Activated CD4-positive, alpha-beta T cell treated with anti-CD3 and anti-CD28 coated beads for 36 hours (primary cell): ENCODE measurements at regions not wholly inside any gene's neighbourhood (a gene's known extent, or its start where the extent isn't known, plus 50 kb on each side); places are given as distances from the start of the nearest gene placed in this dataset.

ENCODE experiments used
- ATAC-seq: fragments of 200-7000 bp; cut with Tn5 transposase; one replicate; pipeline ENCODE4 v1.10.0; 2021; ENCODE audit warnings: mild to moderate bottlenecking, moderate library complexity
- CTCF ChIA-PET: fragments of 350-600 bp; sonication (Branson Sonifier 250); formaldehyde crosslinking; loops from one replicate; lab custom pipeline; 2021; ENCODE audit warnings: antibody characterized with exemption; lab: Charles Lee
- POLR2A ChIA-PET: fragments of 350-600 bp; sonication (Branson Sonifier 250); formaldehyde crosslinking; loops from one replicate; lab custom pipeline; 2021; ENCODE audit warnings: antibody characterized with exemption, inconsistent platforms; lab: Charles Lee
- DNase-seq: peaks from one replicate; pipeline ENCODE4 v3.0.0-alpha.2; 2020
- H3K27ac Mint-ChIP-seq: one replicate; pipeline ENCODE4 v1.8.0; 2021; ENCODE audit warnings: mixed read lengths
- H3K27me3 Mint-ChIP-seq: one replicate; pipeline ENCODE4 v1.8.0; 2021; ENCODE audit warnings: mixed read lengths
- H3K36me3 Mint-ChIP-seq: one replicate; pipeline ENCODE4 v1.8.0; 2021; ENCODE audit warnings: low read depth, mixed read lengths
- H3K4me1 Mint-ChIP-seq: one replicate; pipeline ENCODE4 v1.8.0; 2021; ENCODE audit warnings: mixed read lengths
- H3K4me3 Mint-ChIP-seq: one replicate; pipeline ENCODE4 v1.8.0; 2021; ENCODE audit warnings: mild to moderate bottlenecking, moderate library complexity, mixed read lengths
- H3K9me3 Mint-ChIP-seq: one replicate; pipeline ENCODE4 v1.8.0; 2021; ENCODE audit warnings: low read depth, mixed read lengths
- intact Hi-C, 2 experiments: fragments of 100-400 bp; cut with DNase I in 1 of 2; cut with micrococcal nuclease in 1 of 2; formaldehyde crosslinking; loops; one replicate each; pipeline versions ENCODE4 v1.14.2 to v1.15.1; 2022 to 2024; cut with DNase I, micrococcal nuclease

- no peak for ATAC-seq
- H3K9me3 Mint-ChIP-seq: no peaks in the 10 kb centered on the region
- H3K4me3 Mint-ChIP-seq: no peak overlapping the region
Observed at GRCh38 chr20:12763406-12763805, 245.4 kb upstream of the SPTLC3 start.

DNA sequence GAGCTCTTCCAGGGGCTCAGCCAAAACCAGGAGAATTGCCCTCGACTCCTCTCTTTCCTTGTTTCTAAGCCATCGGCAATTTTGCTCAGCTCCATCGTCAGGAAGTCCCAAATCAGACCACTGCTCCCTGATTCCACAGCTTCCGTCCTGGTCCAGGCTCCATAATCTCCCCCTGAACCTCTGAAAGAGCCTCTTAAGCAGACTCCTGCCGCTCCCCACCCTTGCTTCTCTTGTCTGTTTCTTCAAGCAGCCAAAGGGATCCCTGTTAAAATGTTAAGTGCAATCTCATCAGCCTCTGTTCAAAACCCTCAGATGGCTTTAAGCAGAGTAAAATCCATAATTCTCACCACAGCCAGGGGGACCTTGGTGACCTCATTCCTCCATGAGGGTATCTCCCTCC lies 244.7 kb upstream of the SPTLC3 start:
- intact Hi-C loops: no loop called here
- Mint-ChIP-seq H3K27ac (no peak overlapping the region), H3K36me3 (no peaks in the 10 kb centered on the region), H3K9me3 (no peaks in the 10 kb centered on the region), H3K27me3 (no peaks in the 10 kb centered on the region), H3K4me3 (no peak overlapping the region), H3K4me1 (no peaks in the 10 kb centered on the region)
- ATAC-seq (no peak), DNase-seq (no peak)
- CTCF ChIA-PET: interaction anchor here (0.6 kb wide), 1 partner anchor 197 kb away, joined by 3 read pairs; no protein-coding TSS in a partner anchor
- POLR2A ChIA-PET: no interaction called here

More at GRCh38 chr20:12763406-12763805, 245.4 kb upstream of the SPTLC3 start:
- H3K4me1 Mint-ChIP-seq: no peaks in the 10 kb centered on the region
- ChIA-PET CTCF (interaction anchor here (0.6 kb wide), 1 partner anchor 197 kb away, joined by 3 read pairs; no protein-coding TSS in a partner anchor), POLR2A (no interaction called here)
- H3K27ac Mint-ChIP-seq: no peak overlapping the region
- no peak for DNase-seq
- no peaks in the 10 kb centered on the region for H3K27me3 Mint-ChIP-seq
- no peaks in the 10 kb centered on the region for H3K36me3 Mint-ChIP-seq
- intact Hi-C loops: no loop called here

DNA sequence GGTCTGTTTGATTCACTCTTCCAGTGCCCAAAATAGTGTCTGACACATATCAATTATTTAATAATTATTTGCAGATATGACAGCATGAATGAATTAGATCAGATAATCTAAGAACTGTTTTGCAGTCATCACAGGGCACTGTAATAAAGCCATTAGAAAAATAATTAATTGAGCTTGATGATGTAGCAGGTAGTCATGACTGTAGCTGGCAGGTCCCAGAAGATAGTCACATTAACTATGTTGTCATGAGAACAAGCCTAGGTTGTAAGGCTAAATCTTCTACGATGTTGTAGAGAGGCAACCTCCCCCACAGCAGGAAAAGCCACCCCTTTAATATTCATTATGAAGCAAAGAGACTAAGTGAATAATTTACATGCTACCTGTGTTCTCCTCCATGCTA lies 243.9 kb upstream of the SPTLC3 start:
- ChIA-PET CTCF (no interaction called here), POLR2A (no interaction called here)
- no peaks in the 10 kb centered on the region for H3K36me3 Mint-ChIP-seq
- intact Hi-C loops: no loop called here
- DNase-seq: no peak
- no peaks in the 10 kb centered on the region for H3K4me1 Mint-ChIP-seq
- no peak overlapping the region for H3K27ac Mint-ChIP-seq
- no peak overlapping the region for H3K4me3 Mint-ChIP-seq
- H3K9me3 Mint-ChIP-seq: no peaks in the 10 kb centered on the region
- no peak for ATAC-seq
- no peaks in the 10 kb centered on the region for H3K27me3 Mint-ChIP-seq

DNA sequence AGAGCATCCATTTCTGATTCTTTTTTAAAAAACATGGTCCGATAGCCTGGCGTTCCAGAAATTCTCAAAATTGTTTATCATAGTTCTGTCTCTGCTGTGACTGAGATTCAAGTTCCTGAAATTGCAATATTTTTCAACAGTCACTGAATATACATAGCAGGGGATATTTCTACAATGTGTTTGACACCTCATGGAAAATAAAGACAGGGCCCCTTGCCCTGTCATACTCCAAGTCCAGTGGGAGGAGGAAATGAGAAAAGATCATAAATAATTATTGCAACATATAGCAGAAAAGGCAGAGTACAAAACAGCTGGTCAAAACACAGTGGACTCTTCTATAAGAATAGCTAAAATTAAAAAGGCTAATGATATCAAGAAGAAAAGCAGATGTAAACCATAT lies 234.8 kb upstream of the SPTLC3 start:
- H3K4me1 Mint-ChIP-seq: no peaks in the 10 kb centered on the region
- no peaks in the 10 kb centered on the region for H3K27me3 Mint-ChIP-seq
- no peaks in the 10 kb centered on the region for H3K9me3 Mint-ChIP-seq
- ATAC-seq (no peak), DNase-seq (no peak)
- intact Hi-C loops: no loop called here
- POLR2A ChIA-PET: no interaction called here
- no peak overlapping the region for H3K4me3 Mint-ChIP-seq
- no peaks in the 10 kb centered on the region for H3K36me3 Mint-ChIP-seq
- CTCF ChIA-PET: no interaction called here
- H3K27ac Mint-ChIP-seq: no peak overlapping the region

DNA sequence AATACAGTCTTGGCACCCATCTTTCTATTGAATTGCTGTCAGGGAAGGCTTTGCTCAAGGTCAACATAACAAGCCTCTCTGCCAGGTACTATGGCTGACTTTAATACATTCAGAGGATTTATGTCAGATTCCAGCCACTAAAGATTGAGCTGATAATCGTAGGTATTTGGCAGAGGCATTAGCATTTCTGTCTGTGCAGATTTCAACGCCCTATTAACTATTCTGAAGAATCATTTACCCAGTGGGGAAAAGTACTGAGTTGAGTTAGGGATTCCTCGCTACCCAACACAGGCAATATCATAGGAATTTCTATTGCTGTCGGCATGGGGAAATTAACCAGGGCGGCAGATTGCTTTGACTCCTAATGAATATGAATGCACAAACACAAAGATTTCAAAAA lies 233.7 kb upstream of the SPTLC3 start:
- H3K27me3 Mint-ChIP-seq: no peaks in the 10 kb centered on the region

GRCh38 chr20:12777016-12777415 lies 231.8 kb upstream of the SPTLC3 start:
- H3K36me3 Mint-ChIP-seq: no peaks in the 10 kb centered on the region
- ATAC-seq (no peak), DNase-seq (no peak)
- POLR2A ChIA-PET: no interaction called here
- peaks cover 2% of the 10 kb centered on the region for H3K9me3 Mint-ChIP-seq
- H3K4me3 Mint-ChIP-seq: no peak overlapping the region
- no peak overlapping the region for H3K27ac Mint-ChIP-seq
- no peaks in the 10 kb centered on the region for H3K27me3 Mint-ChIP-seq
- H3K4me1 Mint-ChIP-seq: no peaks in the 10 kb centered on the region
- CTCF ChIA-PET: no interaction called here
- intact Hi-C loops: no loop called here

More for the DNA sequence above, 233.7 kb upstream of the SPTLC3 start:
- H3K4me1 Mint-ChIP-seq: no peaks in the 10 kb centered on the region
- no peak overlapping the region for H3K27ac Mint-ChIP-seq
- intact Hi-C loops: no loop called here
- no peaks in the 10 kb centered on the region for H3K9me3 Mint-ChIP-seq
- no peak overlapping the region for H3K4me3 Mint-ChIP-seq
- CTCF ChIA-PET: no interaction called here
- POLR2A ChIA-PET: no interaction called here
- DNase-seq (no peak), ATAC-seq (no peak)
- H3K36me3 Mint-ChIP-seq: no peaks in the 10 kb centered on the region

GRCh38 chr20:12786276-12786675 lies 222.5 kb upstream of the SPTLC3 start:
- Mint-ChIP-seq H3K9me3 (peaks cover 2% of the 10 kb centered on the region), H3K4me3 (no peak overlapping the region), H3K36me3 (no peaks in the 10 kb centered on the region), H3K27ac (no peak overlapping the region), H3K4me1 (no peaks in the 10 kb centered on the region), H3K27me3 (no peaks in the 10 kb centered on the region)
- intact Hi-C loops: no loop called here
- ChIA-PET POLR2A (no interaction called here), CTCF (interaction anchor here (0.6 kb wide), 1 partner anchor 144 kb away, joined by 3 read pairs; no protein-coding TSS in a partner anchor)
- ATAC-seq: no peak
- DNase-seq: no peak

- Mint-ChIP-seq H3K9me3 (no peaks in the 10 kb centered on the region), H3K4me1 (no peaks in the 10 kb centered on the region), H3K36me3 (no peaks in the 10 kb centered on the region), H3K27me3 (no peaks in the 10 kb centered on the region), H3K27ac (no peak overlapping the region), H3K4me3 (no peak overlapping the region)
- ChIA-PET POLR2A (no interaction called here), CTCF (no interaction called here)
- intact Hi-C loops: no loop called here
- no peak for DNase-seq
- ATAC-seq: no peak
Observed at GRCh38 chr20:12788632-12789299, 220.0 kb upstream of the SPTLC3 start.

DNA sequence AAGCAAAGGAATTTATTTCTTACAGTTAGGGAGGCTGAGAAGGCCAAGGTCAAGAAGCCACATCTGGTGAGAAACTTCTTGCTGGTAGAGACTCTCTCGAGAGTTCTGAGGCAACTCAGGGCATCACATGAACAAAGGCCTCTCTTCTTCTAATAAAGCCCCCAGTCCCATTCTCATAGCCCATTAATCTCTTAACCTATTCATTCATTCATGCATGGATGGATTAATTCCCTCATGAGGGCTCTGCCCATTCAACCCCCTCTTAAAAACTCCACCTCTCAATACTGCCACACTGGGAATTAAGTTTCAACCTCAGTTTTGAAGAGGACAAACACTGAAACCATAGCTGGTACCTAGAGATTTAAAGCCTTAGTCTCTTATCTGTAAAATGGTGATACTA lies 217.9 kb upstream of the SPTLC3 start:
- Mint-ChIP-seq H3K4me3 (no peak overlapping the region), H3K9me3 (no peaks in the 10 kb centered on the region), H3K36me3 (no peaks in the 10 kb centered on the region), H3K4me1 (no peaks in the 10 kb centered on the region), H3K27me3 (no peaks in the 10 kb centered on the region), H3K27ac (no peak overlapping the region)
- ATAC-seq (no peak), DNase-seq (no peak)
- POLR2A ChIA-PET: no interaction called here
- CTCF ChIA-PET: interaction anchor here (0.6 to 0.7 kb wide), 2 partner anchors 60 to 1573 kb away, joined by 3 to 5 read pairs; no protein-coding TSS in a partner anchor
- intact Hi-C loops: no loop called here

GRCh38 chr20:12798286-12798685 lies 210.5 kb upstream of the SPTLC3 start:
- DNase-seq: no peak
- intact Hi-C loops: no loop called here
- H3K27ac Mint-ChIP-seq: no peak overlapping the region
- ATAC-seq: no peak
- H3K36me3 Mint-ChIP-seq: no peaks in the 10 kb centered on the region
- ChIA-PET POLR2A (no interaction called here), CTCF (no interaction called here)
- H3K9me3 Mint-ChIP-seq: peaks cover 3% of the 10 kb centered on the region
- H3K27me3 Mint-ChIP-seq: no peaks in the 10 kb centered on the region
- H3K4me1 Mint-ChIP-seq: no peaks in the 10 kb centered on the region
- H3K4me3 Mint-ChIP-seq: no peak overlapping the region

DNA sequence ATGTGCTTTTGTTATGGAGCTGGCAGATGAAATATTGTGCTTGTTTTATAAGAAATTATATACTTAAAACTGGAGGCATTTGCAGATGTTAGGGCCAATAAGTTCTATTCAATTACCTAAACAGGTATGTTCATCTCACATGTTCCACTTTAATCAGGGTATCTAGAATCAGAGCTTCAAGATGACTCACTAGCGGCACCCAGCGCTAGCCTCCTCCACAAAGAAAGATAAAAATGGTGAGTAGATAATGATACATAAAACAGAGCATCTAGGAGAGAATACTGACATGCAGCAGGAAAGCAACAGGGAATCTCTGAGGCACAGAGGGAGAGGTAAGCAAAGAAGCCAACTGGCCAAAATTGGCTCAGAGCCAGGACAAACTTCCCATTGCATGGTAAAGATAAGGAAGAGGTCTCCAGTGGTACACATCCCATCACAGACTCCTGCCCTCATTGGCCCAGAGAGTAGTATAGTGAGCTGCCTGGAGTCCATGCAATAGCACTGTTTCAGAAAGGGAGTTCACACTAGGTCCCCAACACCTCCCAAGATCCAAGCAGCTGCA lies 200.7 kb upstream of the SPTLC3 start:
- no peaks in the 10 kb centered on the region for H3K4me1 Mint-ChIP-seq
- H3K9me3 Mint-ChIP-seq: peaks cover 20% of the 10 kb centered on the region
- H3K4me3 Mint-ChIP-seq: no peak overlapping the region
- DNase-seq: no peak
- H3K27ac Mint-ChIP-seq: no peak overlapping the region
- ChIA-PET POLR2A (no interaction called here), CTCF (no interaction called here)
- intact Hi-C loops: no loop called here
- H3K27me3 Mint-ChIP-seq: no peaks in the 10 kb centered on the region
- no peak for ATAC-seq
- no peaks in the 10 kb centered on the region for H3K36me3 Mint-ChIP-seq

DNA sequence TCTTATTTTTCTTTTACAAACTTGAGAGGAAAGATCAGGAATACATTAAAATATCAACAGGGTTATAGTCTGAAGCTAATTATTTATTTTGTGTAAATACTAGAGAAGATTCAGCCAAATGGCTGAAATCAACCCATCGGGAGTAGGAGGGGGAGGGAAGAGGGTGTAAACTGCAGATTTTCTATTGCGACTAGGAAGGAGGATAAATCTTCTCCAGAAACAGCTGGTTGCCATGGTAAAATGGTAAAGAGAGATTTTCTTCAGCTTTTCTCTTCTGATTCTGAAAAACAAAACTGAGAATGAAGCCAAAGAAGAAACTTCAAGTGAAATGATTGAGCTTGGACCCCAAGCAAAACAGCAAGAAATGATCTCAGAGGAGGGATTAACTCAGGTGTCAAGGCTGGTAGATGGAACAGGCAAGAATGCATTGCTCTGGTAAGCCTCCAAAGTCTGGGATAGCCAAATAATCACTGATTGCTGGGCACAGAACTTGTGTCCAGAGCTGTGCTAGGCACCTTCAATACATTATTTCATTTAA lies 193.5 kb upstream of the SPTLC3 start:
- no peak overlapping the region for H3K4me3 Mint-ChIP-seq
- H3K36me3 Mint-ChIP-seq: no peaks in the 10 kb centered on the region
- H3K9me3 Mint-ChIP-seq: peaks cover 7% of the 10 kb centered on the region
- no peak for DNase-seq
- no peaks in the 10 kb centered on the region for H3K27me3 Mint-ChIP-seq
- POLR2A ChIA-PET: no interaction called here
- CTCF ChIA-PET: no interaction called here
- intact Hi-C loops: no loop called here
- no peaks in the 10 kb centered on the region for H3K4me1 Mint-ChIP-seq
- H3K27ac Mint-ChIP-seq: no peak overlapping the region
- ATAC-seq: no peak
